ENCODE measurements at regions not wholly inside any gene's neighbourhood (a gene's known extent, or its start where the extent isn't known, plus 50 kb on each side); places are given as distances from the start of the nearest gene placed in this dataset.

DNA sequence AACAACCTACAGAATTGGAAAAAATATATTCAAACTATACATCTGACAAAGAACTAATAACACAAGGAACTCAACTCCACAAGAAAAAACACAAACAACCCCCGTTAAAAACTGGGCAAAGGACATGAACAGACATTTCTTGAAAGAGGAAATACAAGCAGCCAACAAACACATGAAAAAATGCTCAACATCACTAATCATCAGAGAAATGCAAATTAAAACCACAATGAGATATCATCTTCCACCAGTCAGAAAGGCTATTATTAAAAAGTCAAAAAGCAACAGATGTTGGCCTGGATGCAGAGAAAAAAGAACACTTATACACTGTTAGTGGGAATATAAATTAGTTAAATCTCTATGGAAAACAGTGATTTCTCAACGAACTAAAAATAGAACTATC lies 82.6 kb upstream of the CCDC91 start:
- TF ChIP-seq POLR2AphosphoS5 (IDR thresholded peaks at IDR 0.05; ENCODE audit: low read depth, low read length) (no peak), EZH2 (IDR thresholded peaks at IDR 0.05) (no peak), ELF1 (IDR thresholded peaks at IDR 0.05; ENCODE audit: borderline replicate concordance, low read depth) (no peak), EZH2phosphoT487 (IDR thresholded peaks at IDR 0.05; ENCODE audit: borderline replicate concordance) (no peak), SIN3A (IDR thresholded peaks at IDR 0.05; ENCODE audit: low read depth) (no peak), POLR2A (IDR thresholded peaks at IDR 0.05; ENCODE audit: borderline replicate concordance, extremely low read depth, insufficient read depth, insufficient read length) (no peak), YY1 (IDR thresholded peaks at IDR 0.05; ENCODE audit: extremely low read depth, insufficient replicate concordance, low read depth, low read length) (no peak), EGR1 (IDR thresholded peaks at IDR 0.05; ENCODE audit: low read depth) (no peak), TCF7L2 (IDR thresholded peaks at IDR 0.05; ENCODE audit: borderline replicate concordance, extremely low read depth, insufficient read depth, insufficient read length) (no peak), SRF (IDR thresholded peaks at IDR 0.05; ENCODE audit: low read depth) (no peak), ZNF274 (IDR thresholded peaks at IDR 0.05; ENCODE audit: low read depth, low read length) (no peak)
- TF ChIP-seq, protein P1, sequence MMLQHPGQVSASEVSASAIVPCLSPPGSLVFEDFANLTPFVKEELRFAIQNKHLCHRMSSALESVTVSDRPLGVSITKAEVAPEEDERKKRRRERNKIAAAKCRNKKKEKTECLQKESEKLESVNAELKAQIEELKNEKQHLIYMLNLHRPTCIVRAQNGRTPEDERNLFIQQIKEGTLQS (IDR thresholded peaks at IDR 0.05) = no peak
- TF ChIP-seq, protein P2, sequence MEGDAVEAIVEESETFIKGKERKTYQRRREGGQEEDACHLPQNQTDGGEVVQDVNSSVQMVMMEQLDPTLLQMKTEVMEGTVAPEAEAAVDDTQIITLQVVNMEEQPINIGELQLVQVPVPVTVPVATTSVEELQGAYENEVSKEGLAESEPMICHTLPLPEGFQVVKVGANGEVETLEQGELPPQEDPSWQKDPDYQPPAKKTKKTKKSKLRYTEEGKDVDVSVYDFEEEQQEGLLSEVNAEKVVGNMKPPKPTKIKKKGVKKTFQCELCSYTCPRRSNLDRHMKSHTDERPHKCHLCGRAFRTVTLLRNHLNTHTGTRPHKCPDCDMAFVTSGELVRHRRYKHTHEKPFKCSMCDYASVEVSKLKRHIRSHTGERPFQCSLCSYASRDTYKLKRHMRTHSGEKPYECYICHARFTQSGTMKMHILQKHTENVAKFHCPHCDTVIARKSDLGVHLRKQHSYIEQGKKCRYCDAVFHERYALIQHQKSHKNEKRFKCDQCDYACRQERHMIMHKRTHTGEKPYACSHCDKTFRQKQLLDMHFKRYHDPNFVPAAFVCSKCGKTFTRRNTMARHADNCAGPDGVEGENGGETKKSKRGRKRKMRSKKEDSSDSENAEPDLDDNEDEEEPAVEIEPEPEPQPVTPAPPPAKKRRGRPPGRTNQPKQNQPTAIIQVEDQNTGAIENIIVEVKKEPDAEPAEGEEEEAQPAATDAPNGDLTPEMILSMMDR (IDR thresholded peaks at IDR 0.05 in 2 of 3, conservative IDR thresholded peaks at IDR 0.05 in 1 of 3; ENCODE audit: borderline replicate concordance in 1 of 3, insufficient read depth in 1 of 3, low read depth in 2 of 3, low read length in 2 of 3) = no peak
- TF ChIP-seq, protein P3, sequence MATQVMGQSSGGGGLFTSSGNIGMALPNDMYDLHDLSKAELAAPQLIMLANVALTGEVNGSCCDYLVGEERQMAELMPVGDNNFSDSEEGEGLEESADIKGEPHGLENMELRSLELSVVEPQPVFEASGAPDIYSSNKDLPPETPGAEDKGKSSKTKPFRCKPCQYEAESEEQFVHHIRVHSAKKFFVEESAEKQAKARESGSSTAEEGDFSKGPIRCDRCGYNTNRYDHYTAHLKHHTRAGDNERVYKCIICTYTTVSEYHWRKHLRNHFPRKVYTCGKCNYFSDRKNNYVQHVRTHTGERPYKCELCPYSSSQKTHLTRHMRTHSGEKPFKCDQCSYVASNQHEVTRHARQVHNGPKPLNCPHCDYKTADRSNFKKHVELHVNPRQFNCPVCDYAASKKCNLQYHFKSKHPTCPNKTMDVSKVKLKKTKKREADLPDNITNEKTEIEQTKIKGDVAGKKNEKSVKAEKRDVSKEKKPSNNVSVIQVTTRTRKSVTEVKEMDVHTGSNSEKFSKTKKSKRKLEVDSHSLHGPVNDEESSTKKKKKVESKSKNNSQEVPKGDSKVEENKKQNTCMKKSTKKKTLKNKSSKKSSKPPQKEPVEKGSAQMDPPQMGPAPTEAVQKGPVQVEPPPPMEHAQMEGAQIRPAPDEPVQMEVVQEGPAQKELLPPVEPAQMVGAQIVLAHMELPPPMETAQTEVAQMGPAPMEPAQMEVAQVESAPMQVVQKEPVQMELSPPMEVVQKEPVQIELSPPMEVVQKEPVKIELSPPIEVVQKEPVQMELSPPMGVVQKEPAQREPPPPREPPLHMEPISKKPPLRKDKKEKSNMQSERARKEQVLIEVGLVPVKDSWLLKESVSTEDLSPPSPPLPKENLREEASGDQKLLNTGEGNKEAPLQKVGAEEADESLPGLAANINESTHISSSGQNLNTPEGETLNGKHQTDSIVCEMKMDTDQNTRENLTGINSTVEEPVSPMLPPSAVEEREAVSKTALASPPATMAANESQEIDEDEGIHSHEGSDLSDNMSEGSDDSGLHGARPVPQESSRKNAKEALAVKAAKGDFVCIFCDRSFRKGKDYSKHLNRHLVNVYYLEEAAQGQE (IDR thresholded peaks at IDR 0.05; ENCODE audit: low read depth) = no peak

All from HCT116 (cell line).